NCI-H526 (cell line): ENCODE measurements at regions not wholly inside any gene's neighbourhood (a gene's known extent, or its start where the extent isn't known, plus 50 kb on each side); places are given as distances from the start of the nearest gene placed in this dataset.

ENCODE experiments used
- DNase-seq, 2 experiments: peaks; one replicate each; lab custom pipeline; 2025; lab: John Stamatoyannopoulos, UW

- no peak for DNase-seq
These were observed 75.6 kb upstream of the BCL11B start for GRCh38 chr14:99347561-99347960.

- no peak for DNase-seq
These were observed 74.6 kb upstream of the BCL11B start for GRCh38 chr14:99346470-99347080.

- no peak for DNase-seq
These were observed 73.5 kb upstream of the BCL11B start for GRCh38 chr14:99345472-99345871.

- no peak for DNase-seq
These were observed 72.2 kb upstream of the BCL11B start for GRCh38 chr14:99344051-99344758.

GRCh38 chr14:99342906-99343305 lies 70.9 kb upstream of the BCL11B start:
- DNase-seq, result no peak

GRCh38 chr14:99342204-99342603 lies 70.2 kb upstream of the BCL11B start:
- DNase-seq, result no peak

- DNase-seq, result no peak
These were observed 67.6 kb upstream of the BCL11B start for GRCh38 chr14:99339551-99339950.

GRCh38 chr14:99338313-99338712 lies 66.3 kb upstream of the BCL11B start:
- DNase-seq, result no peak

GRCh38 chr14:99333841-99334635 lies 62.0 kb upstream of the BCL11B start:
- no peak for DNase-seq

GRCh38 chr14:99333214-99333613 lies 61.2 kb upstream of the BCL11B start:
- no peak for DNase-seq

- DNase-seq, result no peak
These were observed 59.8 kb upstream of the BCL11B start for GRCh38 chr14:99331811-99332210.

- DNase-seq, result no peak
These were observed 58.6 kb upstream of the BCL11B start for GRCh38 chr14:99330316-99331240.

- no peak for DNase-seq
These were observed 57.8 kb upstream of the BCL11B start for GRCh38 chr14:99329711-99330315.

- DNase-seq, result no peak
These were observed 55.7 kb upstream of the BCL11B start for GRCh38 chr14:99327458-99328250.

GRCh38 chr14:99327050-99327449 lies 55.1 kb upstream of the BCL11B start:
- peak in 1 of 2 experiments; percentile 17 for DNase-seq

- DNase-seq, result no peak
These were observed 54.2 kb upstream of the BCL11B start for GRCh38 chr14:99326041-99326710.

GRCh38 chr14:99325591-99325990 lies 53.6 kb upstream of the BCL11B start:
- DNase-seq, result no peak

- no peak for DNase-seq
These were observed 53.0 kb upstream of the BCL11B start for GRCh38 chr14:99325016-99325415.

- DNase-seq, result no peak
These were observed 52.3 kb upstream of the BCL11B start for GRCh38 chr14:99324291-99324690.

- no peak for DNase-seq
These were observed 51.7 kb upstream of the BCL11B start for GRCh38 chr14:99323603-99324185.
